ENCODE measurements at regions not wholly inside any gene's neighbourhood (a gene's known extent, or its start where the extent isn't known, plus 50 kb on each side); places are given as distances from the start of the nearest gene placed in this dataset.

GRCh38 chr3:24905266-24905665 is 410.6 kb upstream of the THRB start:
- Histone ChIP-seq H3K4me3 (no peak overlapping the region), H3K4me1 (ENCODE audit: control insufficient read depth, insufficient read depth, low read length) (no peaks in the 10 kb centered on the region), H3K36me3 (ENCODE audit: control insufficient read depth in 2 of 2, insufficient read depth in 2 of 2, low read length in 1 of 2) (no peaks in the 10 kb centered on the region), H3K27ac (ENCODE audit: control insufficient read depth, insufficient read depth) (no peak overlapping the region), H2AFZ (ENCODE audit: control insufficient read depth, low read depth, low read length) (no peak overlapping the region), H4K20me1 (ENCODE audit: control insufficient read depth, insufficient read depth) (no peaks in the 10 kb centered on the region), H3K79me2 (ENCODE audit: control insufficient read depth, insufficient read depth, low read length) (no peaks in the 10 kb centered on the region), H3K9ac (ENCODE audit: control insufficient read depth, insufficient read depth, low read length) (no peak overlapping the region), H3K27me3 (replicated peaks in 1 of 2; ENCODE audit: control insufficient read depth in 2 of 2, insufficient read depth in 2 of 2, low read length in 1 of 2) (no peaks in the 10 kb centered on the region), H3K4me2 (ENCODE audit: control insufficient read depth, insufficient read depth) (no peak overlapping the region), H3K9me3 (replicated peaks; ENCODE audit: control insufficient read depth, insufficient read depth, low read length) (no peaks in the 10 kb centered on the region)
- BruUV-seq (replicated peaks) = no TSS peak
- 41% methylated on average over 1 of the region's 1 CpG for WGBS (ENCODE audit: insufficient coverage, insufficient replicate concordance, low lambda C conversion rate, missing lambda C conversion rate)
- ChIA-PET RAD21 (ENCODE audit: unreplicated experiment) (no interaction called here), POLR2A (no interaction called here), SMC1A (ENCODE audit: uncharacterized antibody, unreplicated experiment) (no interaction called here), CTCF (no interaction called here)
- no peak for ATAC-seq
- intact Hi-C loops (cut with micrococcal nuclease; ENCODE audit: unreplicated experiment) (no loop called here), in situ Hi-C loops (cut with MboI) (no loop called here)
- no peak for TF ChIP-seq RFX5 (IDR thresholded peaks at IDR 0.05; ENCODE audit: low read depth, low read length)
- no peak for TF ChIP-seq SMAD1 (IDR thresholded peaks at IDR 0.05; ENCODE audit: low read depth, partially characterized antibody)
- DNase-seq (ENCODE audit: low read depth, low spot score) = no peak
- no peak for FAIRE-seq

GRCh38 chr3:24907106-24907505 is 412.5 kb upstream of the THRB start:
- ChIA-PET CTCF (interaction anchor here (1.3 kb wide), 1 partner anchor 12 kb away, joined by 3 read pairs; no protein-coding TSS in a partner anchor), SMC1A (ENCODE audit: uncharacterized antibody, unreplicated experiment) (no interaction called here), RAD21 (ENCODE audit: unreplicated experiment) (no interaction called here), POLR2A (no interaction called here)
- no peaks in the 10 kb centered on the region for H4K20me1 ChIP-seq (ENCODE audit: control insufficient read depth, insufficient read depth)
- no peak overlapping the region for H2AFZ ChIP-seq (ENCODE audit: control insufficient read depth, low read depth, low read length)
- no peak overlapping the region for H3K4me3 ChIP-seq
- BruUV-seq (replicated peaks) = no TSS peak
- H3K36me3 ChIP-seq (ENCODE audit: control insufficient read depth in 2 of 2, insufficient read depth in 2 of 2, low read length in 1 of 2) = no peaks in the 10 kb centered on the region
- TF ChIP-seq RUNX3 (IDR thresholded peaks at IDR 0.05; ENCODE audit: low read length) (no peak), ELK1 (IDR thresholded peaks at IDR 0.05; ENCODE audit: low read depth, low read length) (no peak), IRF5 (IDR thresholded peaks at IDR 0.05; ENCODE audit: borderline replicate concordance) (no peak), CREB1 (IDR thresholded peaks at IDR 0.05; ENCODE audit: low read depth) (no peak), GABPA (IDR thresholded peaks at IDR 0.05; ENCODE audit: low read depth) (no peak), TBL1XR1 (IDR thresholded peaks at IDR 0.05; ENCODE audit: low read depth, low read length) (no peak)
- 26% methylated on average over 2 of the region's 2 CpGs for WGBS (ENCODE audit: insufficient coverage, insufficient replicate concordance, low lambda C conversion rate, missing lambda C conversion rate)
- no peak for ATAC-seq
- H3K4me1 ChIP-seq (ENCODE audit: control insufficient read depth, insufficient read depth, low read length) = no peaks in the 10 kb centered on the region
- H3K4me2 ChIP-seq (ENCODE audit: control insufficient read depth, insufficient read depth) = no peak overlapping the region
- no peaks in the 10 kb centered on the region for H3K9me3 ChIP-seq (replicated peaks; ENCODE audit: control insufficient read depth, insufficient read depth, low read length)
- no peaks in the 10 kb centered on the region for H3K79me2 ChIP-seq (ENCODE audit: control insufficient read depth, insufficient read depth, low read length)
- no peak overlapping the region for H3K27ac ChIP-seq (ENCODE audit: control insufficient read depth, insufficient read depth)
- in situ Hi-C loops (cut with MboI) (no loop called here), intact Hi-C loops (cut with micrococcal nuclease; ENCODE audit: unreplicated experiment) (no loop called here)
- no peak overlapping the region for H3K9ac ChIP-seq (ENCODE audit: control insufficient read depth, insufficient read depth, low read length)
- no peak for DNase-seq (ENCODE audit: low read depth, low spot score)
- H3K27me3 ChIP-seq (replicated peaks in 1 of 2; ENCODE audit: control insufficient read depth in 2 of 2, insufficient read depth in 2 of 2, low read length in 1 of 2) = no peaks in the 10 kb centered on the region
- no peak for FAIRE-seq

Measured in GM12878 (cell line).